IPS-NIHi11 (cell line): ENCODE measurements at regions not wholly inside any gene's neighbourhood (a gene's known extent, or its start where the extent isn't known, plus 50 kb on each side); places are given as distances from the start of the nearest gene placed in this dataset.
"Not testable (repeated sequence)": the region's sequence is repeated elsewhere in the genome, so short reads cannot be mapped to it uniquely, and the experiment has no call there.

ENCODE experiments used
- DNase-seq: peaks from one replicate; pipeline ENCODE4 v3.0.0; 2012; ENCODE audit warnings: mixed read lengths, low spot score

DNA sequence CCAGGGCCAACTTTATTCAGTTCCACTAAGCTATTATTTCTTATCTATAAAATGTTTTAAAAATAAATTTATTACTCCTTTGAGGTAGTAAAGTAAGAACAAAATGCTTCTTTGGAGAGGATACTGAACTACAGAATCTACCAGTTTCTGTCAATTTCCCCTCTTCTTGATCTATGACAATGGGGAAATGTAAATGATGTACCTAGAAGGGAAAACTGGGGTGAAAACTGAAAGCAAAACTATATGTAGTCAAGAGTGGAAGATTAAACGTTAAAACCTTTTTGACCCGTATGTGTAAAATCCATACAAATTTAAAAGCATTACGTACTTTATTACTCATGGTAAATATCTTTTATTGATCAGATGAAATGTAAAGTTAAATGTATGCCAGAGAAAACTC lies 1287.8 kb upstream of the TMEFF2 start:
- DNase-seq = no peak

DNA sequence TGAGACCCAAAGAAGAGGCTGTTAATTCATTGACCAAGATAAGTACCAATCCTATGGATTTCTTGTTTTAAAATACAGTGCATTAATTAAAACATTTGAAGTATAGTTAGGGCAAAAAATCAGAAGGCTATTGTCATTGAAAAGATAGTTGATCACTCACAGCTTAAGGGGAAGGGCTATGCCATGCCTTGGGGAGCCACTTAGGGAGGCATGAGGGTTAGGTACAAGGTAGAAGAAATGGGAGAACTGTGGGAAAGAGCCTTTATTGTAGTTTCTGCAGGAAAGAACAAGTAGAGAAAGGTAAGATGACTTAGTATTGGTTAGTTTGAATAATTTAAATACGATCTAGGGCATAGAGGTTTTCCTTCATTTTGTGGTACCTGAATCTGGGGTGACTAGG lies 1285.5 kb upstream of the TMEFF2 start:
- no peak for DNase-seq

DNA sequence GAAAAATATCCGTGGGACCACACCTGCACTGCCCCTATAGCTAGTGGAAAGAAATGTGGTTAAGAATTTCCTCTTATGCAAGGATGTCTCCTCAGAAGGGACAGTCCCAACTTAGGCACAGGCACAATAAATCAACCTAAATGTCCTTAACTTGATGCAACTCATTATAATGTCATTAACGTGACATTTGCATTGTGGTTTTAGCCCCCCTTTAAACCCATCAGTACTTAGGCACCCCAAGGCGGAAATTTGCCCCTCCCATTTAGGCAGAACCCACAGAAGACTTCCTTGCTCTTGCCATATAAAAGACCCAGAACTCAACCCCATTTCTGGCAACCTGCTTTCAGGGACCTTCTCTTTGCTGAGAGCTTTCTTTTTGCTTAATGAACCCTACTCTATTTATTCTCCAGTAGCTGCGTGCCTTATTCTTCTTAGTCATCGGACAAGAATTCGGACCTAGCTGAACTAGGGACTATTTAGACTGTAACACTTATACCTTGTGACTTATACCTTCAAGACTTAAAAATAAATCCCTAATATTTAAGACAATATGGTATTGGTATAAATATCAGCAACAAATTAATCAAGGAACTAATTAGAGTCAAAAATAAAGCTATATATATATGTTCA lies 1281.6 kb upstream of the TMEFF2 start:
- no peak for DNase-seq

DNA sequence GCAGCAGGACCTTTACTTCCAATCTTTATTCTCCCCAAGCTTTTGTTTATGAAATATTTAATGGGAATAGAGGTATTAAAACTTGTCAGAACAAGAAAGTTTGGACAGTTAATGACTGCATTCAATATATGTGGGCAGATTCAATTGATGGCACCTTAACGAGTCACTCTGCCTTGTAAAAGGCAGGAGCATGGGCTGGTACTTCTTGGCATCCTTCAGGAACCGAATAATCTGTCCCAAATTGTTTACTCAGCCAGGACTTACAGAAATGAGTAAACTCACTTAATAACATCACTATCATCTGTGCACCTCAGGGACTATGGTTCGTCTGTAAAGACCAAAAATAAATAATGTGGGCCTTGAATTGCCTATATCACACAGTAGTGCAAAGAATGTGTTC lies 1280.3 kb upstream of the TMEFF2 start:
- no peak for DNase-seq

DNA sequence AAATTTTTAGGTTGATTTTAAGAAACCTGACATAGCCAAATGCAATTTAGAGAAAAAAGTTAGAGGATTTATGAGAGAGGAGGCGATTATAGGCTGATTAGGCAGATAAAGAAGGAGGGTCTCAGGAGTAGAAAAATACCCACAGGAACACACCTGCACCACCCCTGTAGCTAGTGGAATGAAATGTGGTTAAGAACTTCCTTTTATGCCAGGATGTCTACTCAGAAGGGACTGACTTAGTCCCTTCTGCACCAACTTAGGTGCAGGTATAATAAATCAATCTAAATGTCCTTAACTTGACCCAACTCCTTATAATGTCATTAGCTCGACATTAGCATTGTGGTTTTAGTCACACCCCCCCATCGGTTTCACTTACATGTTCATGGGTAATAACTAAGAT lies 1274.5 kb upstream of the TMEFF2 start:
- DNase-seq = no peak

DNA sequence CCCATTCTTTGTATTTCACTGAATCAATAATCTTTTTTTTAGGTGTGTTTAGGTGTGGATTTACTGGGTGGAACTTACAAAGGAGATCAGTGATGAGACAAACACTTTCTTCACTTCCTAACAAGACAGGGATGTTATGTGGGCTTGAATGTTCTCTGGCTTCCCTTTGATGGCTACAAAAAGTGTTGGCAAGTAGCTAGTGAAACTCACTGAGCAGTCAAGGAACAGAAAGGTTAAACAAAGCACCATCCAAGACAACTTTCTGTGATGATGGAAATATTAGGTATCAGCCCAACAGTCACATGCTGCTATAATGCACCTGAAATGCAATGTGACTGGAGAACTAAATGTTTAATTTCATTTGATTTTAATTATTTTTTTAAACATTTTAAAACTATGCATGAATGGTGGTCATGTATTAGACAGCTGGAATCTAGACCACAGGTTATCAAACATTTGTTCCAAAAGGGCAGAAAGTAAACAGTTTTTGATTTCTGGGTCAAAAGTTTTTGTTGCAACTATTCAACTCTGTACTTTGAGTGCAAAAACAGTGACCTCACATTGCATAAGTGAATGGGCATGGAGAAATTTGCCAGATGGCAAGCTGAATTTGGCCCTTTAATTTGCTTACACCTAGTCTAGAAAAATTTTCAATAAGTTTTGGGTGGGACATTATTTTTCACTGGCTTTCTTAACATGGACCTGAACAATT lies 1272.7 kb upstream of the TMEFF2 start:
- no peak for DNase-seq

DNA sequence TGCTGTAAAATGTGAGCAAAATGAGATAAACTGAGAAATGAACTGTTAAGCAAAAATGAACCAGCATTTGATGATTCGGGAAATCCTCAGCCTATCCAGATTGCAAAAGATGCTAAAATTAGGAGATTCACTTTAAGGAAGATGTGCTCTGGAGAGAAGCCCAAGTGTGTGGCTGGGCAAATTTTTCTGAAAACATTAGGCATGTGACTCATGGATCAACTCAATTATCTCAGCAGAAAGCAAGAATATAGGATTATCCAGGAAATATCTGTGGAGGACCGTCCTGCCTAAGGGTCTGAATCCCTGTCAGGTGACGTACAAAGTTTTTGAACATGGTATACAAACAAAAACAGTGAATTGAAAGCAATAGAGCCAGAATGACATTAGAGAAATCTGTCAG lies 1268.3 kb upstream of the TMEFF2 start:
- DNase-seq = no peak

DNA sequence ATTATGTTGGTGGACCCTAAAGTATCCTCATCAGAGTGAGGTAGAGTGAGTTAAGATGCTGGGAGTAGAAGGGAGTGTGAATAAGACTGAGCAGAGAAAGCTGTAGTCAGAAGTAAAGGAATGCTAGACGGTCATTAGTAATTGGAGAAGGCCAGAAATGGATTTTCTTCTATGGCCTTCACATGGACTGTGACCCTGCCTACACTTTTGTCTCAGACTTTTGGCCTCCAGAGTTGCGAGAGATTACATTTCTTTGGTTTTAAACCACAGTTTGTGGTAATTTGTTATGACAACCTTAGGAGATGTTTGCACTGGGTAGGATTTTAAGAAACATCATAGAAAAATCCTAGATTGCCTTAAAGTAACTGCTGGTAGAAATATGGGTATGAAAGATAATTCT lies 1267.7 kb upstream of the TMEFF2 start:
- no peak for DNase-seq

DNA sequence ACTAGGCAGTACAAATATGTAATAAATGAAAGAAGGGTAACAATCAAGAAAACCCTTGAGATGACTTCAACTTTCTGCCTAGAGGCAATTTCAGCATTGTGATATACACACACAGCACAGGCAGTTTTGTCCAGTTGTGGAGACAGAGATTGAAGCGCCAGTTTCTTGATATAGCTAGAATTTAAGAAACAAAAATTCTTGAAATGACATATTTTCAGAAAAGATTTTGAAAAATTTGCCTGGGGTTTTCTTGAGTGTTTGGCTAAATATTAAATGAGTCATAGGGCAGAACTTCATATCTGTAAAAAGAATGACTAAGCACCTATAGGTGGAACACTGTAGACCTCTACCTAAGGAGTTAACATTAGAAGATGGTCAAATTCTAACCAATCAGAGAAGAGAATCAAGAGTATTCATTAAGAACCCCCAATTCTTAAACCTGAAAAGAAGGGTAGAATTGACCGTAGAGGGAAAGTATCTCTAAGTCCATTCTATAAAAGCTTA lies 1266.8 kb upstream of the TMEFF2 start:
- no peak for DNase-seq

DNA sequence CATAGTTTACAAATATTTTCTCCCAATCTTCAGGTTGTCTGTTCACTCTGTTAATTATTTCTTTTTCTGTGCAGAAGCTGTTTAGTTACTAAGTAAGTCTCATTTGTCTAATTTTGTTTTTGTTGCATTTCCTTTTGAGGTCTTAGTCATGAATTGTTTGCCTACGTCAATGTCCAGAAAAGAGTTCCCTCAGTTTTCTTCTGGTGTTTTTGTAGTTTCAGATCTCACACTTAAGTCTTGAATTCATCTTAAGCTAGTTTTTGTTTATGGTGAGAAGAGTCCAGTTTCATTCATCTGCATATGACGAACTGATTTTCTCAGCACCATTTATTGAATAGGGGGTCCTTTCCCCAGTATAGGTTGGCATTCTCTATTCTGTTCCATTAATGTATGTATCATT lies 1252.2 kb upstream of the TMEFF2 start:
- no peak for DNase-seq

DNA sequence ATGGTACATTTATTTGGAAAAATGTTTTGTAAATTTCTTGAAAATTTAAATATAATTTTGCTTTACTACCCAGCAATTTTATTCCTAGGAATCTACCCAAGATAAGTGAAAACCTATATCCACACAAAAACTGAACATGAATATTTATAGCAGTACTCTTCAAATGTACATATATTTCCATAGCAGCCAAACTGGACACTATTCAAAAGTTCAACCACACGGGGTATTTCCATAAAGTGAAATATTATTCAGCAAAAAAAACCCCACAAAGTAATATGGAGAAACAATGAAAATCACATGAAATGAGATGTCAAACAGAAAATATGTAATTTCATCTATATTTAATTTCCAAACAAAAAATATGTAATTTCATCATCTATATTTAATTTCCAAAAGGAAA lies 1247.6 kb upstream of the TMEFF2 start:
- DNase-seq = no peak

DNA sequence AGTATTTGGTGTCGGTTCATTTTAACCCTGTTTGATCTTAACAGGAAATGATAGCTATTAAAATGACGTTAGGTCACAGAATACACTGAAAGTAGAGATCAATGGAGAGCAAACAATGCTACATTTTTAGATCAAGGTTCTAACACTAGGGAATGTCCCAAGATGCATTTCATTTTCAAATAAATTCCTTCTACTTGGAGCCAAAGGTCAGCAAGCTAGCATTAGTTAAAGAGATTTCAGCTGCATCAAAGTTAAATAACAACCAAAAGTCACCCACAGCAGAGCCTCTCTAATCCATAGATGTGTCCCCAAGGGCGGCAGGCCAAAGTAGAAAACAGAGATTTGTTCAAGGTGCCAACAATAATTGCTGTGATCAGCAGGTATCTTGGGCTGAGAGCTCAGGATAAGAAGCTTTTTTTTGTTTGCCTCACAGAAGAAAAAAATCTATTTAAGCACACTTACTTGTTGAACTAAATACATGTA lies 1233.6 kb upstream of the TMEFF2 start:
- no peak for DNase-seq

DNA sequence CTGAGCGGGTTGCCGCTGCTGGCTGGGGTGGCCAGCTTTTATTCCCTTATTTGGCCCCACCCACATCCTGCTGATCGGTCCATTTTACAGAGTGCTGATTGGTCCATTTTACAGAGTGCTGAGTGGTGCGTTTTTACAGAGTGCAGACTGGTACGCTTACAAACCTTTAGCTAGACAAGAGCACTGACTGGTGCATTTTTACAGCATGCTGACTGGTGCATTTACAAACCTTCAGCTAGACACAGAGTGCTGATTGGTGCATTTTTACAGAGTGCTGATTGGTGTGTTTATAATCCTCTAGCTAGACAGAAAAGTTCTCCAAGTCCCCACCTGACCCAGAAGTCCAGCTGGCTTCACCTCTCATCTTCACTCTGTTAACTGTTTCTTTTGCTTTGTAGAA lies 1217.6 kb upstream of the TMEFF2 start:
- not testable (repeated sequence) for DNase-seq

DNA sequence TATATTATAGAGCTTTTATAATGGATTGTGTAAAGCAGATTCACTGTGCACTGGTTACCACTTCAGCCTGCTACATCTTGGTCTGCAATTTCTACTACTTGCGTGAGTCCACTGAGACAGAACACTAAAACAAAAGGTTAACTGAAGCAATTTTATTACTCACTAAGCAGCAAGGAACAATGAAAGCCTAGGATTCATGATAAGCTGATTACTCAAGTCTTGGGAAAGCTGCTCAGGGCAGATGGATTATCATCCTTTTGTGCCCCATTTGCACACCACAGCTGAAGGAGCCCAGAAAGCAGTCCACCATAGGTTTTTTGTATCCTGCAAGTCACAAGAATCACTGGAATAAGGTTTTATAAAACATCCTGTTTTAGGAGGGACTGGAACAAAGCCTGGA lies 1215.2 kb upstream of the TMEFF2 start:
- no peak for DNase-seq

DNA sequence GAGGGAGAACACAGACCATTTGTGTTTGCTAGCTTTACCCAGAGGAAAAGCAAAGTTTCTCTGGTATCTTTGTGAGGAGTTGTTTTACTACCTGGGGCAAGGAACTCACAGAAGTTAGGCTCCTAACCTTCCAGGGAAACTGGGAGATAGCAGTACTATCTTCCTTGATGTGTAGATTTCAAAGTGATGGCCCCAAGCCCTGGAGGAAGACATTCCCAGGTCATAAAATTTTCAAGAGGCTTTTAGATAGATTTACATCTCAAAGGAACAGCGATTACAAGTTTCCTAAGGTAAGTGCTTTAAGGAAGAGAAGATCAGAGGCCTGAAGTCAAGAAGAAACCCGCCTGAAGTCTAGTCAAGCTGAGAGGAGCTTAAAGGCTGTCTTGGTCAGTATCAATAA lies 1187.8 kb upstream of the TMEFF2 start:
- DNase-seq = no peak

DNA sequence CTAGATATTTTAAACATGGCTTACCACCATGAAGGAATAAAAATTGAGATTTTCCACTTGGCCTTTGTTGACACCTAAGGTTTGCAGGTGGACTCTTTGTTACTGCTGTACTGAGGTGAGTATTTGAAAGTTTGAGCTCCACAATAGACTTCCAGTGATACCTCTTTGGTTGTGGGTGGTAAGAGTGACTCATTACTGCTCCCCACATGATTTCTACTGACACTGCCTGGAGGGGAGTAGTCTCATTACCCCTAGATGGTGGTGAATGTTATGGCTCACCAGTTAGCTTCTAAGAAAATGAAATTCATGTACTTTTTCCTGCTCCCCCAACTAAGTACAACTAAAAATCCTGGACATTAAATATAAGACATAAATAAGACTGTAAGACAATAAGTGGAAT lies 1183.1 kb upstream of the TMEFF2 start:
- no peak for DNase-seq

DNA sequence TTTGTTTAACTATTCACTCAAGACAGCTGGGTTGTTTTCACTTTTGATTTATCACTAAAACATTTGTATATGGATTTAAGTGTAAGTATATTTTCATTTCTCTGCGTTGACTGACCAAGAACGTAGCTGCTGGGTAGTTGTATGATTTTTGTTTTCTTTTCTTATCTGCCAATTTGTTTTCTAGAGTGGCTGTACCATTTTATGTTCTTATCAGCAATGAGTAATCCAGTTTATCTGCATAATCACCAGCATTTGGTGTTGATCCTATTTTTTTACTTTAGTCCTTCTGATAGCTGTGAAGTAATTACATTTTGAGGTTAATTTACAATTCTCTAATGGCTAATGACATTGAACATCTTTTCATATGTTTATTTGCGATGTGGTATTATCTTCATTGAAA lies 1178.4 kb upstream of the TMEFF2 start:
- DNase-seq = no peak

DNA sequence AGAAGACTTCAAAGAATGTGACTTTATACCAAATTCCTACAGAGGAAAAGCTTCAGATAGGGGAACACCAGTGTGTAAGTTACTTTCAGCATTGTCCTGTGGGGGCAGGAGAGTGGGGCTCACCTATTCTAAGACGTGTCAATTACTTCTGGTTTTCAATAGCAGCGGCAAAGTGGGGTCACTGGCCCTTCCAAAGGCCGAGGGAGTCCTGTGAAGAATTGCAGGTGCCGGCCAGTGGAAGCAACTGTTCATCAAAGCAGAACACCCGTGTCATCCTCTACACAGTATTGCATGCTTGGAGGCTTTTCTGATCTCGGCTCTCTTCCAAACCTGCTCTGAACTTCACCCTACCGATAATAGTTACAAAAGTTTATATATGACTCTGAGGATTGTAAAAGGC lies 1176.5 kb upstream of the TMEFF2 start:
- no peak for DNase-seq

DNA sequence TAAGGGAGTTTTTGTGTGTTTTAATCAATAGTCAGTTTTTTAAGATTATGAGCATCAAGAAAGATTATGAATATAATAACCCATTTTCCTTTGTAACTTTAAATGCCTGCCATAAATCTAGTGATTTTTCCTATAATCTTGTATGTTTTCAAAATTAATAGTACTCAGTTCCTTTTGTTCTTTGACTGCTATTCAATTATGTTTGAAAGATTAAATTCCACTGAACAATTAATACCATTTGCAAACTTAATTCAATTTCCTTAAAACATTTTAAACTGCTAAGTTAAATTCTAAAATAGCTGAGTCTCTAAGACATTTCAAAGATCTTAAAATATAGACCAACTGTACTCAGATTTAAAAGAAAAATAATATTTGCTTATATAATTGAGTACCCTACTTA lies 1173.9 kb upstream of the TMEFF2 start:
- DNase-seq = no peak

DNA sequence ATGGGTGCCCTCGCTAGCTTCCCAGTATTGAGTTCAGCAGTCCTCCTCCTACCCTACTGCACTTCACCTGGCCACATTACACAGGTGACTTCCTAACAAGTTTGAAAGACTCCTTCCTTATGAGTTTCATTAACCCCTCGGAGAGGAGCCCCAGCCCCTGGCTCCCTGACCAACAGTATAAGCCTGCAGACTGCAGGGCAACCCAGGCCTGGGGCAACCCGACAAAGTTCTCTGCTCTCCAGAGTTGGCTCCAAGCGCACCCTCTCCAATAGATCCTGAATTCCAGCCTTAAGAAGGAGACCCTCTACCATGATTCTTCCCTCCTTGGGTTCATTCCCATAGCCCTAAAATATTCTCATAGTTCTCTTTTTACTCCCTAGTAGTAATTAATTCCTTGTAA lies 1162.8 kb upstream of the TMEFF2 start:
- no peak for DNase-seq

DNA sequence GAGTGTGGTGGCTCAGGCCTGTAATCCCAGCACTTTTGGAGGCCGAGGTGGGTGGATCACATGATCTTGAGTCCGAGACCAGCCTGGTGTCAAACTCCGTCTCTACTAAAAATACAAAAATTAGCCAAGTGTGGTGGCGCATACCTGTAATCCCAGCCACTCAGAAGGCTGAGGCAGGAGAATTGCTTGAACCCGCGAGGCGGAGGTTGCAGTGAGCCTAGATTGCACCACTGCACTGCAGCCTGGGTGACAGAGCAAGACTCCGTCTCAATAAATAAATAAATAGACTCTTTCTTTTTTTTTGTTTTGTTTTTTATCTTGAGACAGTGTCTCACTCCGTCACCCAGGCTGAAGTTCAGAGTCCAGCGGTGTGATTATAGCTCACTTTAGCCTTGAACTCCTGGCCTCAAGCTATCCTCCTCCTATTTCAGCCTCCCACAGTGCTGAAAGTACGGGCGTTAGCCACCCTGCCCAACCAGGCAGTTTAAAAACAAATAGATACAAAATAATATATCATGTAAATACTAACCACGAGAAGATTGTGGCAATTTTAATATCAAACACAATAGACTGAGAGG lies 1158.0 kb upstream of the TMEFF2 start:
- DNase-seq = not testable (repeated sequence)

DNA sequence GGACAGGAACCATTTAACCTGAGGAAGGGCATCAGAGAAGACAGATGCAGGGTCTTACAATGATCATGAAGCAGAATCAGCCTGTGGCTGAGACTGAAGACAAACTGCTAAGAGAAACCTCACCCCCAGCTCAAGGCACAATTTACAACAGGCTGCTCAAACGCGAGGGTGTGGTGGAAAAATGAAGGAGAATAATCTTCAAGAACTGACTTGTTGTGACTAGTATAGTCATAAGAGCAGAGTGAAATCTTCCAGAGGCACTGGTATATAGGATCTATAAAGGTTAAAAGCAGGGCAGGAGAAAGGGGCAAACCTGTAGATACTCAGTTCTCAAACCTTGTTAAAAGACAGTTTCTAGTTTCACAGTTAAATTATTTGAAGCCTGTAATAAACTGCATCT lies 1155.8 kb upstream of the TMEFF2 start:
- DNase-seq = no peak

DNA sequence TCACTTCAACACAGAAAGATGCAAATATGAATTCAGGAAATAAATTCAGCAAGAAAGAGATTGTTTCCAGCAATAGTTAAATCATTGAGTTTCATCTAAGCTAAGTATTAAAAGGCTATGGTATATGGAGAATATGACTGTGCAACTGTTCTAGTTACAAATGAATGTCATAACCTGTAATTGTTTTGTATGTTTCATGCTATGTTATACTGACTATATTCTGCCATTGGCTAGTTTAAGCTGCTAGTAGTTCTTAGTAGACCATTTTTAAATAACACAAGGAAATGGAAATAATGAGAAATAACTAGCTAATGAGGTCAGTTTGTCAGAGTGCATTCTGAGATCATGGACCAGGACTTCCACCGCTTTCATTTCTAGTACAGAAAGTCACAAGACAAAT lies 1154.9 kb upstream of the TMEFF2 start:
- no peak for DNase-seq

DNA sequence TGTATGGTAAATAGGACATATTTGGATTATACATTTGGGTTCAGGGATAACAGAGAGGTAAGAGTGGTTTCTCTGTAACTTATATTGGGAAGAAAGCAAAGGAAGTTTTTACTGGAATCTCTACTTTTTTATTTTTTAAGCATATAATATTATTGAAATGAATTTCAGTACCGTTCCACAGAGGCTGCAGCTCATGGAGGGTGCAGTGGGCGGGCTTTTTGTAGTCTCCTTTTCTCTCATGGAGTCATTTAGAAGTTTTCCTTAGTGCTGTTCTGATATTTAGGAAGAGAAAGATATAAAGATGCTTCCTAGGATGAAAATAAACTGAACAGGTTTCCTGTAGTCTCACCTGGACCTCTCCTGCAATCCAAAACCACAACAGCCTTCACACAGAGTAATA lies 1153.3 kb upstream of the TMEFF2 start:
- no peak for DNase-seq
